Endodermal cell (in vitro differentiated cells): ENCODE measurements at regions not wholly inside any gene's neighbourhood (a gene's known extent, or its start where the extent isn't known, plus 50 kb on each side); places are given as distances from the start of the nearest gene placed in this dataset.

Experiments used
- DNase-seq: peaks from one replicate; pipeline ENCODE4 v3.0.0-alpha.2; 2017
- H3K27ac ChIP-seq: 2 replicates; pipeline ENCODE4 v1.5.1; 2013; ENCODE audit warnings: mild to moderate bottlenecking, low read depth, low read length, moderate library complexity
- H3K27me3 ChIP-seq: 2 replicates; pipeline ENCODE4 v1.6.1; 2013; ENCODE audit warnings: mild to moderate bottlenecking, low read length, moderate library complexity; ENCODE audit not compliant: insufficient read depth, control insufficient read depth, poor library complexity, severe bottlenecking
- H3K36me3 ChIP-seq: 2 replicates; pipeline ENCODE4 v1.7.0; 2013; ENCODE audit warnings: mild to moderate bottlenecking, low read length, moderate library complexity; ENCODE audit not compliant: control insufficient read depth, insufficient read depth
- H3K4me1 ChIP-seq: one replicate; pipeline ENCODE4 v1.7.0; 2013; ENCODE audit warnings: low read length; ENCODE audit not compliant: control insufficient read depth, insufficient read depth
- H3K4me3 ChIP-seq: 2 replicates; pipeline ENCODE4 v1.5.1; 2013; ENCODE audit warnings: mild to moderate bottlenecking, low read length, moderate library complexity
- H3K9ac ChIP-seq: 2 replicates; pipeline ENCODE4 v1.6.1; 2013; ENCODE audit warnings: mild to moderate bottlenecking, low read length, moderate library complexity; ENCODE audit not compliant: poor library complexity, severe bottlenecking; ENCODE audit errors: extremely low read depth
- H3K9me3 ChIP-seq: 2 replicates; pipeline ENCODE4 v1.6.1; 2013; ENCODE audit warnings: mild to moderate bottlenecking, low read length, moderate library complexity; ENCODE audit not compliant: control insufficient read depth
- H3K27ac Mint-ChIP-seq: 2 replicates; pipeline ENCODE4 v1.8.0; 2020; ENCODE audit warnings: mixed read lengths
- H3K27me3 Mint-ChIP-seq: 2 replicates; pipeline ENCODE4 v1.8.0; 2021; ENCODE audit warnings: mild to moderate bottlenecking, mixed read lengths; ENCODE audit not compliant: insufficient read depth
- H3K36me3 Mint-ChIP-seq: 2 replicates; pipeline ENCODE4 v1.8.0; 2020; ENCODE audit warnings: low read depth, mixed read lengths
- H3K4me1 Mint-ChIP-seq: 2 replicates; pipeline ENCODE4 v1.8.0; 2020; ENCODE audit warnings: mixed read lengths
- H3K4me3 Mint-ChIP-seq: 2 replicates; pipeline ENCODE4 v1.8.0; 2020; ENCODE audit warnings: mild to moderate bottlenecking, moderate library complexity, mixed read lengths
- H3K9me3 Mint-ChIP-seq: 2 replicates; pipeline ENCODE4 v1.8.0; 2020; ENCODE audit warnings: mild to moderate bottlenecking, mixed read lengths
- CTCF ChIP-seq: fragments of 200-600 bp; sonication (generic); conservative IDR thresholded peaks from 2 replicates; pipeline ENCODE4 v1.5.0; 2021; ENCODE audit warnings: antibody characterized with exemption, mild to moderate bottlenecking
- WGBS, 2 experiments: methylation state at CpG; one replicate each; pipeline versions ENCODE4 v1.1.5 to v1.1.7; 2013; ENCODE audit warnings: missing lambda C conversion rate in 2 of 2, mixed read lengths in 1 of 2; ENCODE audit not compliant: insufficient coverage in 1 of 2, insufficient read length in 1 of 2; 5-methylcytosine and 5-hydroxymethylcytosine counted together

- H3K4me1 ChIP-seq = no peaks in the 10 kb centered on the region
- no peaks in the 10 kb centered on the region for H3K36me3 ChIP-seq
- no peaks in the 10 kb centered on the region for H3K9me3 ChIP-seq
- 80 to 92% methylated on average over 3 to 8 of the region's 8 CpGs for WGBS, 2 experiments
- no peak overlapping the region for H3K9ac ChIP-seq
- DNase-seq = no peak
- no peak overlapping the region for H3K4me3 Mint-ChIP-seq
- no peak overlapping the region for H3K27ac Mint-ChIP-seq
- peaks cover 22% of the 10 kb centered on the region for H3K27me3 ChIP-seq
- TF ChIP-seq CTCF = no peak
- no peaks in the 10 kb centered on the region for H3K4me1 Mint-ChIP-seq
- no peaks in the 10 kb centered on the region for H3K36me3 Mint-ChIP-seq
- no peak overlapping the region for H3K4me3 ChIP-seq
- peaks cover 69% of the 10 kb centered on the region for H3K27me3 Mint-ChIP-seq
- no peak overlapping the region for H3K27ac ChIP-seq
- H3K9me3 Mint-ChIP-seq = no peaks in the 10 kb centered on the region
Measured at GRCh38 chr22:22761963-22762772, 117.8 kb downstream of the GGTLC2 start.

- no peaks in the 10 kb centered on the region for H3K9me3 ChIP-seq
- no peak overlapping the region for H3K4me3 ChIP-seq
- no peak overlapping the region for H3K27ac ChIP-seq
- no peaks in the 10 kb centered on the region for H3K4me1 ChIP-seq
- DNase-seq = no peak
- no peaks in the 10 kb centered on the region for H3K36me3 Mint-ChIP-seq
- no peak for TF ChIP-seq CTCF
- no peaks in the 10 kb centered on the region for H3K9me3 Mint-ChIP-seq
- no peak overlapping the region for H3K4me3 Mint-ChIP-seq
- H3K27ac Mint-ChIP-seq = no peak overlapping the region
- H3K9ac ChIP-seq = no peak overlapping the region
- H3K4me1 Mint-ChIP-seq = no peaks in the 10 kb centered on the region
- H3K27me3 ChIP-seq = peaks cover 35% of the 10 kb centered on the region
- peaks cover 76% of the 10 kb centered on the region for H3K27me3 Mint-ChIP-seq
- WGBS, 2 experiments = 50 to 82% methylated on average over 1 to 4 of the region's 4 CpGs
- no peaks in the 10 kb centered on the region for H3K36me3 ChIP-seq
Measured at GRCh38 chr22:22763512-22763911, 119.1 kb downstream of the GGTLC2 start.

- no peaks in the 10 kb centered on the region for H3K9me3 ChIP-seq
- peaks cover 41% of the 10 kb centered on the region for H3K27me3 ChIP-seq
- H3K4me1 ChIP-seq = no peaks in the 10 kb centered on the region
- Mint-ChIP-seq H3K4me3 (no peak overlapping the region), H3K36me3 (no peaks in the 10 kb centered on the region), H3K27ac (no peak overlapping the region), H3K4me1 (no peaks in the 10 kb centered on the region), H3K9me3 (no peaks in the 10 kb centered on the region), H3K27me3 (peaks cover 79% of the 10 kb centered on the region)
- no peak overlapping the region for H3K4me3 ChIP-seq
- DNase-seq = no peak
- no peaks in the 10 kb centered on the region for H3K36me3 ChIP-seq
- H3K9ac ChIP-seq = no peak overlapping the region
- WGBS, 2 experiments = 71 to 83% methylated on average over 1 of the region's 2 CpGs
- TF ChIP-seq CTCF = no peak
- H3K27ac ChIP-seq = no peak overlapping the region
Measured at GRCh38 chr22:22764085-22764484, 119.7 kb downstream of the GGTLC2 start.
